HK-2 (cell line): ENCODE measurements at regions not wholly inside any gene's neighbourhood (a gene's known extent, or its start where the extent isn't known, plus 50 kb on each side); places are given as distances from the start of the nearest gene placed in this dataset.
"Not testable (repeated sequence)": the region's sequence is repeated elsewhere in the genome, so short reads cannot be mapped to it uniquely, and the experiment has no call there.

Experiments
- DNase-seq: peaks from one replicate; pipeline ENCODE4 v3.0.0-alpha.2; 2018; ENCODE audit not compliant: unreplicated experiment

DNA sequence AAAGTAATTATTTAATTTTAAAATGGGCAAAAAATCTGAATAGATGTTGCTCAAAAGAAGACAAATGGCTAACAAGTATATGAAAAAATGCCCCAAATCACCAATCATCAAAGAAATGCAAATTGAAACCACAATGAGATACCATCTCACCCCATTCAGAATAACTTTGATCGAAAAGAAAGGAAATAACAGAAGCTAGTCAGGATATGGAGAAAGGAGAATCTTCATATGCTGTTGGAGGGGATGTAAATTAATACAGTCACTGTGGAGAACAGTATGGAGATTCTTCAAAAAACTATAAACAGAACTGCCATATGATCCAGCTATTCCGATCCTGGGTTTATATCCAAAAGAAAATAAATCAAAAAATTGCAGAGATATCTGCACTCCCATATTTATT, 418.5 kb upstream of the RGMB start:
- no peak for DNase-seq

DNA sequence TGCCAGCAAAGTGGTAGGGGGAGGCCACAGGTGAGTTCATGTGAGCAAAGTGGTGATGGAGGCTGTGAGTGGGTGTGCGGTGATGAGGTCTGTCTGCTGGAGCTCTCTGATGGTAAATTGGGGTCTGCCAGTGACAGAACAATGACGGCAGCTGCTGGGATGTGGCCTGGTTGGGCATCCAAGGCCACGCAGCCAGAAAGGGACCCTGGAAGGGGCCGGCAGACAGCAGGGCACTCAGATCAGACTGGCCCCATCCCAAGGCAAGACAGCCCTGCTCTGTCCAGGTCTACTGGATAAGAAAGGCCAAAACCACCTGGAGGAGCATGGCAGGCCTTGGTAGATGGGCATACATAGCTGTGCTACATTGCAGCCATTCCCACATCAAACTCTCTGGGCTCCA, 412.9 kb upstream of the RGMB start:
- DNase-seq, result no peak

DNA sequence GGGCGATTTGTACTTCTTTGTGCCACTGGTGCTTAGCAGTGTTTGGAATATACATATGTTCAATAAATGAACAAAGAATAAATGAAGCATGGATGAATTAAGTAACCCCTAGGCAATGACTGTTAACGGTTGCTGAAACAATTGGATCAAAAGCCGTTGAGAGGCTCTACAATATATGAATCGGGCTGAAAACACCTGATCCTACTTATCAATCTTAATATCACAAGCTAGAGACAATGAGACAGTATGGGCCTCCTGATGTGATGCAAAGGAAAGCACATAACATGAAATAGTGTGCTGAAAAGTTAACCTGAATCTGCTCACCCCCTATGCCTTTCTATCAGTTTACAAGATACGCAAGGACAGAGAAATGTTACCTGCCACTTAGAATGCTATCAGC, 410.3 kb upstream of the RGMB start:
- DNase-seq, result no peak

DNA sequence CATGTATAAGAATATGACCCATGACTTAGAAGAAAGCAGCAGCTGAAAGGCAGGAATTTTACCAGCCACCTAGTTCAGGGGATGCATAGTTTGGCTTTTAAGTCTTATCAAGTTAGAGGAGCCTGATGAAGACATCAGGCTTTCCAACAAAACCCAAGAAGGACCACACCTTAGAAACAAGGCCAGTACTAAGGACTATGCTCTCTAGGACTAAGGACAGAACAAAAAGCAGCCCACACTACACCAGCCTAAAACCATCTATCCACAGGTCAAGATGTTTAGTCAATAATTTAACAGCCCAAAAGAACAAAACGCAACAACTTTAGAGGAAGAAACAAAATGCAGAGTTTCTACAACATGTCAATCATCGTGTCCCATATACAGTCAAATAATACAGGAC, 408.9 kb upstream of the RGMB start:
- no peak for DNase-seq

DNA sequence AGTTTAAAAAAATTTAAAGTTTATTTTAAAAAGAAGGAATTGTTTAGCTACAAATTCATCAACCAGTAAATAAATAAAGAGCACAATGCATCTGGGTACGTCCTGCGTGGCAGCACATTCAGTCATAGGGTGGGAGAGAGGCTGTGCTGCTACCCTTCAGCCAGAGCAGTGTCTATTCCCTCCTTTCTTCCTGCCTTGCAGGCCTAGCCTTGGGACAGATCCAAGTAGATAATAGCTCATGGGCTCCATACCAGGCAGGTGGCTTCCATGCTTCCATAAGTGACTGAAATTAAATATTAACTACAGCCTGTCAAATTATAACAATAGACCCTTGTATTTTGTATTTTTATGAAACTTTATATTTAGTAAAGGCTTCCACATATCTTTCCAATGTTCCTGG, 408.3 kb upstream of the RGMB start:
- DNase-seq, result no peak

DNA sequence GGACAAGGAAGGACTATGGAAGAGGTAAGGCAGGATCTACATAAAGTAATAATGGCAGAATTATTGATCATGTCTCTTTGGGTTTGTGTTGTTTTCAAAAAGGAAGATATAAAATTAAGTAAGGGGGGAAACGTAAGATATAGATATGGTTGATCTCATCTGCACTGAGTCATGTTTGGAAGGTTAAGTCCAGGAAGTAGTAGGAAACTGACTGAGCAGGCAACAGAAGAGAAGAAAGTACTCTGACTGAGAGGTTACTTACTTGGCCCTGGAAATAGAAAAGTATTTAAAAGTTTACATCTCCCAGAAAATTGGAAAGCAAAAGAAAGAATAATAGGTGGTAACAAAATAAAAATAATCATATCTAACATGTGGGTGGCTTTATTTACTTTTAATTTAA, 405.3 kb upstream of the RGMB start:
- DNase-seq, result no peak

DNA sequence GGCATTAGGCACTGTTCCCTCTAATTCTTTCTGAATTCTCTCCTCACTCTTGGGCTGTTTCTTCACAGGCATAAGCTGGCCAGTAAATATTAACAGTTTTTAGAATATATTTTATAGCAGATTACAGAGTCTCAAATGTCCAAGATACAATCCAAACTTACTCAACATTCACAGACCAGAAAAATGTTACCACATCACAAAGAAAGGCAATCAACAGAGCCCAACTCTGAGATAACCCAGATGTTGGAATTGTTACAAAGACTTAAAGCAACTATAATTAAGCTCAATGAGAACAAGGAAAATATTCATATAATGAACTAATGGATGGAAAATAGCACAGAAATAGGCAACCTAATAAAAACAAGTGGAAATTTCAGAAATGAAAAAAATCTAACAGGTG, 401.1 kb upstream of the RGMB start:
- DNase-seq, result no peak

DNA sequence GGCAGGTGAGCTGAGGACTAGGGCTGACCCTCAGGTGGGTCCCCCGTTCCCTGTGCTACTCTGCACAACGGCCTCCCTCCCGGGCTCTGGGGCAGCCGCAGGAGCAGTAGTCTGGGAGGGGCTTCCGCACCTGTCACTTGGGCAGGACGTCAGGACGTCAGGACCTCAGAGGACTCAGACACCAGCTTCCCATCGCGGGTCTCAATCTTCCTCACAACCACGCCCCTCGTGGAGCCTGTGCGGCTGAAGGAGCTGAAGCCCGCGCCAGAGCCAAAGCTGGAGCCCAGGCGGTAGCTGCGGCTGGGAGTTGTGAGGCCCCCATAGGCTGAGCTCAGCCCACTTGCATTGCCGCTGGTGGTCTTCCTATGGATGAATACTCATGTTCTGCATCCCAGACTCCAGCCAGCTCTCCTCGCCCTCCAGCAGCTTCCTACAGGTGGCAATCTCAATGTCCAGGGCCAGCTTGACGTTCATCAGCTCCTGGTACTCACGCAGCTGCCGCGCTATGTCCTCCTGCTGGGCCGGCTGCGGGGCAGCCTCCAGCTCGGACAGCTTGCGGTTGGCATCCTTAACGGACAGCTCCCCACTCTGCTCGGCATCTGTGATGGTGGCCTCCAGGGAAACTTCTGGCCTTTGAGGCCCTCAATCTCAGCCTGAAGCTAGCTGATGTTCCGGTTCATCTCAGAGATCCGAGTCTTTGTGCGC, 381.4 kb upstream of the RGMB start:
- DNase-seq, result no peak

DNA sequence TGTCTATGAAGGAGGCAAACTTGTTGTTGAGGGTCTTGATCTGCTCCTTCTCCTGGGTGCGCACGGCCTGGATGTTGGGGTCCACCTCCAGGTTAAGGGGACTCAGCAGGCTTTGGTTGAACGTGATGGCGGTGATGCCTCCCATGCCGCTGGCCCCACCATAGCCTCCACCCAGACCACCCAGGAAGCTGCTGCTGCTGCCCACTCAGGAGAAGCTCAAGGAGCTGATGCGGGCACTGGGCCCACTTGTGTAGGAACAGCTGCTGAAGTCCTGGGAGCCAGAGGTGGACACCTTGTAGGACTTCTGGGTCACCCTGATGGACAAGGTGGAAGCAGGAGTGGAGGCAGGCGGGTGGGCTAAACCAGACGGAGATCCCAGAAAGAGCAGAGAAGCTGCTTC, 380.3 kb upstream of the RGMB start:
- not testable (repeated sequence) for DNase-seq

DNA sequence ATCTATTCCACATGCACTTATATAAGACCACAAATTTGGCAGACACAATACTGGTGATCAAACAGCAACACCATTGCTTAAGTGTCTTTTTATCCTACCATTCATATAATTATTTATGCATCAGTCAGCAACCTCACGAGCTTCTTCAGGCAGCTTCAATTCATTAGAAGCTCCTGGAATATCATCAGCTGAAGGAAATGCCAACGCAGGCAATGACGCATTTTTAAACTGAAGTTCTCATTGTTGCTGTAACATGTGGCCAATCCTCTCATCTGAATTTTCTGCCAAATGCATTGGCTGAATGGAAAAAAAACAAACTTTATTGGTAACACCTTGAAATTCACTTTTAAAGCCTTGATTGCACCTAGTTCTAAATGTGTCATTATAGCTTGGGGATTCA, 376.4 kb upstream of the RGMB start:
- no peak for DNase-seq

DNA sequence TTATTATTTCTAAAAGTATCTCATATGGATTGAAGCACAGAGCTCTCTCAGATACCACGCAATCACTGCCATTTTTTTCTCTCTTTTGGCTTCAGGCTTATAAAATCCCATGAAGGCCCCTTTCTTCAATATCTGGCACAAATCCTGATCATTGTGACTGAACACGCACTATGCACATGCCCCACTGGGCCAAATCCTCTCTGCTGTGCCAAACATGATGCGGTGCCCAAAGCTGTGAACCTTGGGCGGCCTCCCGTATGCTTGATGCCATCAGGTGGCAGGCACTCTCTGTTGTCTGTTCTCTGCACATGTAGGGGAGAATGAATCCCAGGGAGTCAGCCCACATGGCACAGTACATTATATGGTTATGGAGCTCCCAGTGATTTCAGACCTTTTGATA, 375.0 kb upstream of the RGMB start:
- DNase-seq, result no peak

DNA sequence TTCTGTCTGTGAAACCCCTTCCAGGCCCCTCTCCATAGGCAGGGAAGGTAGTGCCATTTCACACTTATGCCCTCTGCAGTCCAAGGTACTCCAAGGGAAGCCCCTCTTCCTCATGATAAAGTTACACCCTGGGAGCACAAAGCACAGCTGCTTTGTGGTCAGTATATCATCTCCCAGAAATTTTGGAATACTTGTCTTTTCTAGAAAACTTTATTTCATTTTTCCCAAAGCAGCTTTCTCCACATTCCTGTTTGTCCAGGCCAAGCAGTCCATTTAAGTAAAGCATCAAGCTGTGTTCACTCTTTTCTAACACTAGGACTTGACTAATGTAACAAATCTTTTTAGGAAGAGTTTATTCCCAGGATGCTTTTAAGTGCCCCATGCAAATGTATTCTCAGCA, 371.8 kb upstream of the RGMB start:
- DNase-seq, result no peak

DNA sequence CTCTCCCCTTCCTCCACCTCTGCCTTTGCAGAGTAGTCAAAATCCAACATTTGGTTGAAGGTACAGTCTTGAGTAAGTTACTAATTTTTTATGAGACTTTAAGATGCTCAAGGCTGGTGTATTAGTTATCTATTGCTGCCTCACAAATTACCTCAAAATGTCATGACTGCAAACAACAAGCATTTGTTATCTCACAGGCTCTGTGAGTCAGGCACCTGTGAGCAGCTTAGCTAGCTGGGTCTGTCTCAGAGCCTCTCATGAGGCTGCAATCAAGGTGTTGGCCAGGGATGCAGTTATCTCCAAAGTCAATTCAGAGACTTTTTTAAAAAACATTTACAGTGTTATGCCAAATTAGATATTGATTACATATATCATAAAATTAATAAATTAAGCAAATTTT, 371.3 kb upstream of the RGMB start:
- no peak for DNase-seq

DNA sequence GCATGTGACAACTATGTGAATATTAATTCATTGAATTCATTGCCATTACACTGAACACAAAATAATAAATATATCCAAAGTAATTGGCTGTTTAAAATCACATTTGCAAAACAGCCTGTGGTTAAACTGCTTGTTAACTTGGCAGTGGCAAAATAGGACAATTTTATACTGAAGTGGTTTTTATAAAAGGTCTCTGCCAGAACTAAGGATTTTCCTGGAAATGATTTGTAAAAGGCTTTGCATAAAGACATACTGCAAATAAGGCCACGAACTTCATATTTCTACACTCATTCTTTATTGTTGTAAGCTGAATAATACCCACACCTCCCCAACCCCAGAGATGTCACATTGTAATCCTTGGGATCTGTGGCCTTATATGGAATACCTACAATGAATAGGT, 370.3 kb upstream of the RGMB start:
- no peak for DNase-seq

DNA sequence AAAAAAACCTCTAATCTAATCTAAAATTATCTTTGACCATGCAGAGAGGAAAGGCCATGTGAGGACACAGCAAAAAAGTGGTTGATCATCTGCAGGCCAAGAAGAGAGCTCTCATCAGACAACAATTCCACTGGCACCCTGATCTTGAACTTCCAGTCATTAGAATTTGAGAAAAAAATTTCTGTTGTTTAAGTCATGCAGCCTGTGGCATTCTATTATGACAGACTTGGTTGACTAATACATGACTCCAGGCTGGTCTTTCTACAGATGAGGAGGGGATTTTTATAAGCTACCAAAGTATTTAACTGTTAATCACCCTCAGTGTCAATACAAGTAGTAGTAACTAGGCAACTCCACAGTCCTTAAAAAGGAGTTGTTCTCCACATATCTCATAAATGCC, 358.5 kb upstream of the RGMB start:
- DNase-seq, result no peak

DNA sequence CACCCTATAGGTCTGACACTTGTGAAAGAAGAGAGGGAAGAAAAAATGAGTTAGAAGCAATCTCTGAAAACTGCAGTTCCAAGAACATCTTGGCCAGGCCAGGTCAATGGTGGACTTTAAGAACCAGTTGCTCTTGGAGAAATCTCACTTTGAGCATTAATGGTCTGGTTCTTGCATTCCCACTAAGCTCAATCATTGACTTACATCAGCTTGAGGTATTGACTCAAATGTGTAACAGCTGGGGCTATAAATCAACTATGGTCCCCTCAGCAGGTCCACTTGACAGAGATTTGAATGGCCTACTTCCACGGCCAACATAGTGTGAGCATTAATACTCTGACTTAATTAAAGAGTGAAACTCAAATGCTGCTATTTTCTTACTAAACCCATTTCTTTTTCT, 357.8 kb upstream of the RGMB start:
- no peak for DNase-seq

DNA sequence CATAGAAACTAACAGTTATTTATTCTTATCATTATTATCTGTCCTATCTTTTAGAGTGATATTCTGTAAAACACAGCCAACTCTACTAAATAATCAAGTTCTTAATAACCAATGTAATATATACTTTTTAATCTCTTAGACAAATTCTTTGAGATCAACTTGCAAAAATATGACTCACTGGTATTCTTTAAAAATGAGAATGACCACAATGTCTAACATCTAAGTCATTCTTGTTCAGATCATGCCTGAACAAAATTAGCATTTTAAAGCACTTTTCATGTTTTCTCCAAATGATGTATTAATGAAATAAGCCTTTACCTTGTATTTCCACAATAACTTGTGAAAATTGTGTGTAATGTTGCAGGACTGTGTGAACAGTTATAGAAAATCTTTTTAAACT, 356.9 kb upstream of the RGMB start:
- no peak for DNase-seq

DNA sequence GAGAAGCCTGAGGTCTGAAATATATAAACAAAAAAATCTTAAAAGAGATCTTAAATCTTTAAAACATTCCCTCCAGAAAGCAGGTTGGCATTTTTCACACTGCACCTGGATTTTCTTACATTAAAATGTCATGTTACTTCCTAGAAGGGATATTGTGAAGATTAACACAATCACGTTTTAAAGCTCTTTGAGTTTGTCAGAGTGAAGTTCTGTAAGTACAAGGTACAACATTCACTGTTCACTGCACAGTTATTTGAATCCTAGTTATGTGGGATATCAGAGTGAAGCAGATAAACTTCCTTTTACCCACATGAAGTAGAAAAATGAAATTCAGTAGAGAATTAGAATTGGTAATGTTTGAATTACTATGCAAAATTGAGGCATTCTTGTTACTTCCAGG, 353.6 kb upstream of the RGMB start:
- DNase-seq, result no peak

DNA sequence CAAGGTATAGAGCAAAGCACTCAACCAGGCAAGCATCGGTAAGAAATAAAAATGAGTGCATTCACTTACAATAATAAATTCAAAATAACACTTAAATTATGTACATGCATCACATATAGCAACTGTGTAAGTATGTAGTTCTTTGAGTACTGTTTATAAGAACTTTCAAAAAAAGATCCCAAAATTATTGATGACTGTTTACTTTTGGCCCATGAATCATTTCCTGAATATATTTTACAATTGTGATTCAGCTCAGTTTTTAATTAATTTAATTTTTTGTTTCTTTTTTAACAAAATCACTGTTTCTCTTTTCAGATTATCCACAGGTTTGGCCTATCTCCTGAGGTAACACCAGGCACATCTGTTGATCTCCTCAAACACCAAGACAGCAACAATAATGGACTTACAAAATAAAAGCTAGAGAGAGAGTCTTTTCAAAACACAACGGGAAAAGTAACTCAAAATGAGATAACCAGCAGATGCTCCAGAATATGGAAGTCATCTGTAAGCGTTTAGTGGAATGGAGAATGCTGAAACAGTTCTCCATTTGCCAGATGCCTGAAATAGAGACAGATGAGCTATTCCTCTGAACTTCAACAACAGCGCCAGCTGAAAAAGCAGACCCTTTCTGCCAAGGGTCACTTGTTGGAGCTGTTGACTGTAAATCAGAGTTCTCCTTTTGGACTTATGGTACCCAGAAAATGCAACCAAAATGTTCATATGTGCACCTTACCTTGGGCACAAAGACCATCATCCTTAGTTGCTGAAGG, 348.6 kb upstream of the RGMB start:
- DNase-seq, result no peak

DNA sequence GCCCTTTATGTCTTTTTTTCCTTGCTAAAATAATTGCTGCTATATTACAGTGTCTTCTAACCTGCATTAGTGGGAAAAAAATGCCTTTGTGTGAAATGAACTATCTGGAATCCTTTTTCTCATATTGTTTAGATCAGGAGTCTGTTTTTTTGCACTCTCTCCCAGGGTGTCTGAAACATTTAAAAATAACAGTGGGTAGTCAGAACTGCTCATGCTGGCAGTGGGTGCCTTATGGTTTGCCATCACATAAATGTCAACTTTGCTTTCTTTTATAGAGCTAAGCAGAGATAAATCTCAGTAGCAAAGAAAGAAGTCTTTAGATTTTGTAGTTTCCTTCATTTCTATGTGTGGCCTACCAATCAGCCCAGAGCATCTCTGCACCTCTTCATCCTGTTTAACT, 347.8 kb upstream of the RGMB start:
- DNase-seq, result no peak

DNA sequence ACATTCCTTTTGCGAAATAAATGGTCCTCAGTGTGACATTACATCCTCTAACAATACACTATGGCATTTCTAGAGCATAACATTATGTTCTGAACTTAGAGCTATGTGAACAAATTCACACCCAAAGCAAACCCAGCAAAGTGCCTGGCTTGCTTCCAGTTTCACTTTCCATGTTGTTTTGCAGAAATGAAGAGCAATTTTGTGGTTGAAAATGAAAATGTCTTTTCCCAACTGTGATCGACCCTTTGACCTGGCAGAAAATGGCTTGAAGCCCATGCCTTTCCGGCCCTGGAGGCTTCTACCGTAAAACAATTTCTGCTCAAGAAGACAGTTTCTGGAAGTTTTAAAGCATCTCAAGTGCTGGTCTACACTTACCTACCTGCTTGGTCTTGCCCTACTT, 344.7 kb upstream of the RGMB start:
- DNase-seq, result no peak

DNA sequence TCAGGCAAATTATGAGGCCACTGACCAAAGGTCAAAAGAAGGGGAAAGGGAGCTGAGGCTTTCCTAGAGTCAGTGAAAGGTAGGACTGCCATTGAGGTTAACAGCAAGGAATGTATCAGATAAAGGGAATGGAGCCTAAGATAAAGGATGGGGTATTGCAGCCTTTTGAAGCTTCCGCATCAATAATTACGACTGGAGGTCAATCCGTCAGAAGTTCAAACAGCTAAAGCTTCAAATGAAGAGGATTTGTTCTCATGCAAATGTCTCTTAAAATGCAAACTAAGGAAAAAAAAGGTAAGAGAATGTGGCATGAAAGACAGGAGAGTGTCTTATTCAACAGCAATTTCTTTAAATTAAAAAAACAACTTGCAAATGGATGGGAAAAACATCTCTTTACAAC, 341.1 kb upstream of the RGMB start:
- no peak for DNase-seq

DNA sequence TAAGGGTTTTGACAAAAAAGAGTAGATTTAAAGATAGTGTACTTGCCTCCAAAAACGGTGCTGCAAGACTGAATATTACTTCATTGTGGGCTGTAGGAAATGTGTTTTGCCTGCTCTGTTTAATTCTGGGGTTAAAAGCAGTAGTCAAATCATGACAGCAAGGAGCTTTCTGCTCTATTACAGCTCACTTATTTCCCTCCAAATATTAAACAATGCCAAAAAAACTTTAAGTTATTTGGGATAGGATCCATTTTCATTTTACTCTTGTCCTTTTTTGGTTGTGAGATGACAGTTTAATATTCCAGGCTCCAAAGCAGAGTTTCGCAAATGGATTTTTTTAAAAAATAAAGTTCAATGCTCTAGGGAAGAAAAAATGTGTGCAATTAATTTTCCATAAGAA, 340.4 kb upstream of the RGMB start:
- DNase-seq, result no peak

DNA sequence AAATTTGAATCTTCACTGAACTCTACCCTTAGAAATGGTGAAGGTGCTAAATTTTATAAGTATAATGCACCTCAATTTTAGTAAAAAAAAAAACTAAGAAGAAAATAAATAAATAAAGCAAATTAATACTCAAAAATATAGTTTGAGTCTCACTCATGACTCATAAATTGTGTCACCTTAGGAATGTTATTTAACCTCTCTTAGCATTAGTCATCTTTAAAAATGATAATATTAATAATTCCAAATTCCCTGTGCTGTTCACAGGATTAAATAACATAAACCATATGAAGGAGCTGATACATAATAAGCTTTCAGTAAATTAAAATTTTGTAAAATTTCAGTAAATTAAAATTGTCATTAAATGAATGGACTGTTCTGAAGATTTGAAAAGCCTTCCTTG, 339.8 kb upstream of the RGMB start:
- no peak for DNase-seq
